ENCODE measurements at regions not wholly inside any gene's neighbourhood (a gene's known extent, or its start where the extent isn't known, plus 50 kb on each side); places are given as distances from the start of the nearest gene placed in this dataset.

GRCh38 chr2:138329162-138329561, 172.4 kb upstream of the SPOPL start:
- TF ChIP-seq CTCF (IDR thresholded peaks at IDR 0.05) (no peak), POLR2A (IDR thresholded peaks at IDR 0.05) (no peak)
- H3K36me3 ChIP-seq = no peaks in the 10 kb centered on the region
- no peaks in the 10 kb centered on the region for H3K4me1 ChIP-seq
- H3K4me3 ChIP-seq = no peak overlapping the region
- H3K27ac ChIP-seq = no peak overlapping the region
- DNase-seq = no peak
- no peaks in the 10 kb centered on the region for H3K27me3 ChIP-seq
- no peaks in the 10 kb centered on the region for H3K9me3 ChIP-seq

GRCh38 chr2:138329591-138329990, 172.0 kb upstream of the SPOPL start:
- H3K4me1 ChIP-seq = no peaks in the 10 kb centered on the region
- no peak overlapping the region for H3K4me3 ChIP-seq
- H3K27me3 ChIP-seq = no peaks in the 10 kb centered on the region
- DNase-seq = no peak
- H3K27ac ChIP-seq = no peak overlapping the region
- H3K36me3 ChIP-seq = no peaks in the 10 kb centered on the region
- no peaks in the 10 kb centered on the region for H3K9me3 ChIP-seq
- no peak for TF ChIP-seq CTCF (IDR thresholded peaks at IDR 0.05)

- Histone ChIP-seq H3K9me3 (no peaks in the 10 kb centered on the region), H3K27me3 (no peaks in the 10 kb centered on the region), H3K4me3 (no peak overlapping the region), H3K36me3 (no peaks in the 10 kb centered on the region), H3K4me1 (no peaks in the 10 kb centered on the region), H3K27ac (no peak overlapping the region)
- DNase-seq = no peak
- TF ChIP-seq POLR2A (IDR thresholded peaks at IDR 0.05) (no peak), CTCF (IDR thresholded peaks at IDR 0.05) (no peak)
These were observed 168.4 kb upstream of the SPOPL start for GRCh38 chr2:138333121-138333520.

DNA sequence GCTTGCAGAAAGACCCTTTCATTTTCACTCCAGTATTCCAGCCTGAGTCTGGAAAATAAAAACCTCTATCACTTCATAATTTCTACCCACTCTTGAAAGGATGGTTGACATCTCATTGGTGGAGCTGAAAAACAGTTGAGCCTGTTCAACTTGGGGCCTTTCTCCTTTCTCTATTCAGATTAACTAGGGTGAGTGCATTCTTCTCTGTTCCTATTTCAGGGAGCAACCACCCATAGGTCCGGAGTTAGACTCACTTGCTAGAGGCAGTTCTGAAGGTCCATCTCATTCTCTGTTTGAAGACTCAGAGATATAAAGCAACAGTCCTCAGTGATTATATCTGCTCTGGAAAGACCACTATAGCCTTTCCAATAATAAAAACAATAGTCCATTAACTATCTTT, 167.9 kb upstream of the SPOPL start:
- Histone ChIP-seq H3K4me3 (no peak overlapping the region), H3K36me3 (no peaks in the 10 kb centered on the region), H3K27ac (no peak overlapping the region), H3K27me3 (no peaks in the 10 kb centered on the region), H3K4me1 (no peaks in the 10 kb centered on the region), H3K9me3 (no peaks in the 10 kb centered on the region)
- TF ChIP-seq POLR2A (IDR thresholded peaks at IDR 0.05) (no peak), CTCF (IDR thresholded peaks at IDR 0.05) (no peak)
- DNase-seq = no peak

GRCh38 chr2:138334323-138334722, 167.2 kb upstream of the SPOPL start:
- TF ChIP-seq CTCF (IDR thresholded peaks at IDR 0.05) (no peak), POLR2A (IDR thresholded peaks at IDR 0.05) (no peak)
- Histone ChIP-seq H3K4me1 (no peaks in the 10 kb centered on the region), H3K27ac (no peak overlapping the region), H3K27me3 (no peaks in the 10 kb centered on the region), H3K4me3 (no peak overlapping the region), H3K36me3 (no peaks in the 10 kb centered on the region), H3K9me3 (no peaks in the 10 kb centered on the region)
- no peak for DNase-seq

- H3K4me3 ChIP-seq = no peak overlapping the region
- H3K36me3 ChIP-seq = no peaks in the 10 kb centered on the region
- no peak overlapping the region for H3K27ac ChIP-seq
- DNase-seq = no peak
- TF ChIP-seq CTCF (IDR thresholded peaks at IDR 0.05) = no peak
- no peak for TF ChIP-seq POLR2A (IDR thresholded peaks at IDR 0.05)
- no peaks in the 10 kb centered on the region for H3K27me3 ChIP-seq
- no peaks in the 10 kb centered on the region for H3K4me1 ChIP-seq
- no peaks in the 10 kb centered on the region for H3K9me3 ChIP-seq
These were observed 166.5 kb upstream of the SPOPL start for GRCh38 chr2:138335036-138335435.

Measured in Peyer's patch (tissue), 4 donors.